CD14-positive monocyte (primary cell): ENCODE measurements at regions not wholly inside any gene's neighbourhood (a gene's known extent, or its start where the extent isn't known, plus 50 kb on each side); places are given as distances from the start of the nearest gene placed in this dataset.

Source experiments
- DNase-seq, 3 donors: peaks; one replicate each; pipeline ENCODE4 v3.0.0-alpha.2; 2011 to 2022
- H2AFZ ChIP-seq: 2 replicates; pipeline ENCODE4 v1.6.0; 2012; ENCODE audit warnings: mild to moderate bottlenecking, low read depth, low read length, inconsistent platforms; ENCODE audit not compliant: insufficient read depth, poor library complexity, severe bottlenecking
- H3K27ac ChIP-seq, 2 donors: 1 replicate in 1 of 2; 2 replicates in 1 of 2; pipeline ENCODE4 v1.5.1; 2012 to 2013; ENCODE audit warnings: low read length in 2 of 2, control low read depth in 1 of 2, inconsistent platforms in 1 of 2, low read depth in 1 of 2, mild to moderate bottlenecking in 1 of 2
- H3K27me3 ChIP-seq, 2 donors: one replicate each; pipeline versions ENCODE4 v1.6.0 to v1.6.1; 2011 to 2013; ENCODE audit warnings: low read length in 2 of 2; ENCODE audit not compliant: control insufficient read depth in 2 of 2, insufficient read depth in 2 of 2
- H3K36me3 ChIP-seq, 2 donors: replicated peaks in 1 of 2; 1 replicate in 1 of 2; 2 replicates in 1 of 2; pipeline versions ENCODE4 v1.5.1 to v1.6.1; 2012 to 2013; ENCODE audit warnings: low read length in 2 of 2, control low read depth in 1 of 2, inconsistent platforms in 1 of 2, mild to moderate bottlenecking in 1 of 2; ENCODE audit not compliant: insufficient read depth in 2 of 2, control insufficient read depth in 1 of 2
- H3K4me1 ChIP-seq, 2 donors: 1 replicate in 1 of 2; 2 replicates in 1 of 2; pipeline versions ENCODE4 v1.5.1 to v1.6.1; 2012 to 2013; ENCODE audit warnings: low read length in 2 of 2, control low read depth in 1 of 2, inconsistent platforms in 1 of 2, mild to moderate bottlenecking in 1 of 2, moderate library complexity in 1 of 2; ENCODE audit not compliant: insufficient read depth in 2 of 2, control insufficient read depth in 1 of 2
- H3K4me2 ChIP-seq: replicated peaks from 2 replicates; pipeline ENCODE3; 2012; ENCODE audit warnings: low read length, moderate library complexity, mild to moderate bottlenecking; ENCODE audit not compliant: poor library complexity, severe bottlenecking; ENCODE audit errors: extremely low read depth
- H3K4me3 ChIP-seq, 3 experiments: fragments of 200-600 bp in 1 of 3; sonication (generic) in 1 of 3; replicated peaks in 1 of 3; 1 replicate in 2 of 3; 2 replicates in 1 of 3; pipeline ENCODE4 v1.5.1; 2011 to 2013; ENCODE audit warnings: low read length in 3 of 3, mild to moderate bottlenecking in 3 of 3, control low read depth in 2 of 3, low read depth in 2 of 3, inconsistent platforms in 1 of 3, moderate library complexity in 1 of 3
- H3K79me2 ChIP-seq: 2 replicates; pipeline ENCODE4 v1.6.0; 2012; ENCODE audit warnings: mild to moderate bottlenecking, control low read depth, inconsistent platforms, low read length, moderate library complexity; ENCODE audit not compliant: insufficient read depth
- H3K9ac ChIP-seq: 2 replicates; pipeline ENCODE4 v1.6.0; 2017; ENCODE audit warnings: low read length, mild to moderate bottlenecking; ENCODE audit not compliant: insufficient read depth, poor library complexity, severe bottlenecking
- H3K9me3 ChIP-seq, 2 donors: replicated peaks in 1 of 2; 1 replicate in 1 of 2; 2 replicates in 1 of 2; pipeline versions ENCODE4 v1.5.1 to v1.6.1; 2012 to 2013; ENCODE audit warnings: low read length in 2 of 2, control low read depth in 1 of 2; ENCODE audit not compliant: control insufficient read depth in 1 of 2, insufficient read depth in 1 of 2
- H4K20me1 ChIP-seq: 2 replicates; pipeline ENCODE4 v1.6.0; 2012; ENCODE audit warnings: mild to moderate bottlenecking, low read length, control low read depth, moderate library complexity; ENCODE audit not compliant: insufficient read depth
- H3K27ac Mint-ChIP-seq, 7 donors: one replicate each; pipeline ENCODE4 v1.8.0; 2020; ENCODE audit warnings: mild to moderate bottlenecking in 7 of 7, mixed read lengths in 7 of 7, moderate library complexity in 6 of 7, inconsistent platforms in 2 of 7
- H3K27me3 Mint-ChIP-seq, 3 donors: one replicate each; pipeline ENCODE4 v1.8.0; 2021 to 2022; ENCODE audit warnings: low read depth in 3 of 3, mild to moderate bottlenecking in 3 of 3, mixed read lengths in 3 of 3, moderate library complexity in 3 of 3, inconsistent platforms in 1 of 3
- H3K36me3 Mint-ChIP-seq, 2 donors: one replicate each; pipeline ENCODE4 v1.8.0; 2020; ENCODE audit warnings: mixed read lengths in 2 of 2, inconsistent platforms in 1 of 2, mild to moderate bottlenecking in 1 of 2
- H3K4me1 Mint-ChIP-seq: one replicate; pipeline ENCODE4 v1.8.0; 2020; ENCODE audit warnings: mild to moderate bottlenecking, mixed read lengths
- H3K4me3 Mint-ChIP-seq, 2 donors: one replicate each; pipeline ENCODE4 v1.8.0; 2020; ENCODE audit warnings: mild to moderate bottlenecking in 2 of 2, mixed read lengths in 2 of 2, moderate library complexity in 1 of 2
- H3K9me3 Mint-ChIP-seq, 7 donors: one replicate each; pipeline ENCODE4 v1.8.0; 2020 to 2022; ENCODE audit warnings: mixed read lengths in 7 of 7, mild to moderate bottlenecking in 6 of 7, moderate library complexity in 6 of 7, inconsistent platforms in 2 of 7
- WGBS: methylation state at CpG from one replicate; pipeline ENCODE4 v1.1.5; 2013; ENCODE audit warnings: missing lambda C conversion rate; ENCODE audit not compliant: insufficient coverage; 5-methylcytosine and 5-hydroxymethylcytosine counted together
- intact Hi-C, 2 donors: fragments of 100-400 bp; cut with micrococcal nuclease; formaldehyde crosslinking; loops; one replicate each; pipeline versions ENCODE4 v1.15.0 to v1.15.1; 2023
- TF ChIP-seq, protein P1 (sequence below): fragments of 200-600 bp; IDR thresholded peaks from one replicate; pipeline ENCODE4 v1.8.0; 2022; ENCODE audit warnings: antibody characterized with exemption, mild to moderate bottlenecking

DNA sequence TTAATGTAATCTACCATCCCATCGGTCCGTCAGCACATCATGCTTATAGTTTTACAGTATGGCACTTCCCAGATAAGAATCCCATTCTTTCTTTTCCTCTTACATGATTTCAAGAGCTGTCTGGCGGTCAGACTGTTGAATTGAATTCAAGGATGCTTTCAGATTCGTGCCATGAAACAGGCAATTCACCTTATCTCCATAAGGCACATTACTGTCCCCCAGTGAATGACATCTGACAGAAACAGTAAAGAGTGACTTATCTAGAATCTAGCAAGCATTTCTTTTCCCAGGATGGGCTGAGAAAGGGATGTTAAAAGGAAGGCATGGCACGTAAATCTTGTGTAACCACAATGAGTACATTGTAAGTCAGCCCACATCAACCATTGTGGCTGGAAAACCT lies 61.1 kb upstream of the SEM1 start:
- Histone ChIP-seq H3K4me1 (no peaks in the 10 kb centered on the region), H3K27me3 (no peaks in the 10 kb centered on the region), H3K79me2 (no peaks in the 10 kb centered on the region), H3K36me3 (no peaks in the 10 kb centered on the region), H3K9ac (no peak overlapping the region), H3K4me3 (no peak overlapping the region), H3K4me2 (no peak overlapping the region), H3K27ac (no peak overlapping the region), H4K20me1 (no peaks in the 10 kb centered on the region), H3K9me3 (peaks cover 4 to 17% of the 10 kb centered on the region in 2 donors), H2AFZ (no peak overlapping the region)
- Mint-ChIP-seq H3K27me3 (peaks cover 0 to 1% (median 0%) of the 10 kb centered on the region in 3 donors), H3K9me3 (peaks cover 0 to 10% (median 3%) of the 10 kb centered on the region in 7 donors), H3K4me3 (no peak overlapping the region), H3K36me3 (no peaks in the 10 kb centered on the region), H3K4me1 (no peaks in the 10 kb centered on the region), H3K27ac (no peak overlapping the region)
- intact Hi-C loops = no loop called here
- TF ChIP-seq, protein P1, sequence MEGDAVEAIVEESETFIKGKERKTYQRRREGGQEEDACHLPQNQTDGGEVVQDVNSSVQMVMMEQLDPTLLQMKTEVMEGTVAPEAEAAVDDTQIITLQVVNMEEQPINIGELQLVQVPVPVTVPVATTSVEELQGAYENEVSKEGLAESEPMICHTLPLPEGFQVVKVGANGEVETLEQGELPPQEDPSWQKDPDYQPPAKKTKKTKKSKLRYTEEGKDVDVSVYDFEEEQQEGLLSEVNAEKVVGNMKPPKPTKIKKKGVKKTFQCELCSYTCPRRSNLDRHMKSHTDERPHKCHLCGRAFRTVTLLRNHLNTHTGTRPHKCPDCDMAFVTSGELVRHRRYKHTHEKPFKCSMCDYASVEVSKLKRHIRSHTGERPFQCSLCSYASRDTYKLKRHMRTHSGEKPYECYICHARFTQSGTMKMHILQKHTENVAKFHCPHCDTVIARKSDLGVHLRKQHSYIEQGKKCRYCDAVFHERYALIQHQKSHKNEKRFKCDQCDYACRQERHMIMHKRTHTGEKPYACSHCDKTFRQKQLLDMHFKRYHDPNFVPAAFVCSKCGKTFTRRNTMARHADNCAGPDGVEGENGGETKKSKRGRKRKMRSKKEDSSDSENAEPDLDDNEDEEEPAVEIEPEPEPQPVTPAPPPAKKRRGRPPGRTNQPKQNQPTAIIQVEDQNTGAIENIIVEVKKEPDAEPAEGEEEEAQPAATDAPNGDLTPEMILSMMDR = no peak
- DNase-seq = no peak
- no CpG with 5 or more reads among the region's 5 CpGs for WGBS

DNA sequence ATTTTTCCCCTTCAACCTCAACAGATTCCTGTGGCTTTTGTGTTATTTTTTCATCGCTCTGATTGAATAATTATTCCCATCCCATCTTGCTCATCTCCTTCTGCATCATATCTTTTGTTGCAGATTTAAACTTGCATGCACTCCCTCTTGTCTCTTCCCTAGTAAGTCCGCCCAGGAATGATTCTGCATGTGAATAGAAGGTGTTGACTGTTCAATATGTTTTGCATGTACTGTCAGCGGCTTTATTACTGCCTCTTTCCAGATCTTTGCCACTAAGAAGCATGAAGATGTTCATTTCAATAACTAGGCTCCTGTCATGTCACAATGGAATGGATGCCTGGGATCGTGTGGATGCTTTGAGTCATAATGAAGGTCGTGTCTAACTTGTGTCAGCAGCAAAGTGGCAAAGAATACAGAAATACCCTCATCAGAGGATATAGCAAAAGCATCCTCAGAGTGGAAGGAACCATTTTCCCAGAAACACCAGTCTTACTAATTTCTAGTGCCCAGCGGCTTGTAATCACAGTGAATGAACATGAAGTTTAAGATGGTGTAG lies 62.6 kb upstream of the SEM1 start:
- Mint-ChIP-seq H3K27ac (no peak overlapping the region), H3K27me3 (peaks cover 0 to 3% (median 1%) of the 10 kb centered on the region in 3 donors), H3K4me1 (no peaks in the 10 kb centered on the region), H3K36me3 (no peaks in the 10 kb centered on the region), H3K9me3 (peaks cover 0 to 10% (median 3%) of the 10 kb centered on the region in 7 donors), H3K4me3 (no peak overlapping the region)
- no CpG with 5 or more reads among the region's 6 CpGs for WGBS
- Histone ChIP-seq H3K27me3 (no peaks in the 10 kb centered on the region), H3K27ac (no peak overlapping the region), H3K9ac (no peak overlapping the region), H3K9me3 (peaks cover 4 to 17% of the 10 kb centered on the region in 2 donors), H2AFZ (no peak overlapping the region), H3K4me3 (no peak overlapping the region), H3K36me3 (no peaks in the 10 kb centered on the region), H4K20me1 (no peaks in the 10 kb centered on the region), H3K4me1 (no peaks in the 10 kb centered on the region), H3K79me2 (no peaks in the 10 kb centered on the region), H3K4me2 (no peak overlapping the region)
- no peak for DNase-seq
- TF ChIP-seq, protein P1 = no peak
- intact Hi-C loops = no loop called here
